PC-3 (cell line): ENCODE measurements at regions not wholly inside any gene's neighbourhood (a gene's known extent, or its start where the extent isn't known, plus 50 kb on each side); places are given as distances from the start of the nearest gene placed in this dataset.

Source experiments
- ATAC-seq: fragments of 200-7000 bp; cut with Tn5 transposase; 2 replicates; pipeline ENCODE4 v1.9.1; 2020; ENCODE audit warnings: mild to moderate bottlenecking, moderate library complexity
- BruUV-seq: library from RNA; stranded (reverse); fragments of 400-500 nt; replicated peaks from 2 replicates; lab custom pipeline; 2021; lab: Mats Ljungman, UMichigan
- CTCF ChIA-PET: fragments of 300-600 bp; sonication (Branson Sonifier 250); formaldehyde crosslinking; loops from one replicate; lab custom pipeline; 2022; ENCODE audit warnings: antibody characterized with exemption; lab: Charles Lee
- POLR2A ChIA-PET: fragments of 300-600 bp; sonication (Branson Sonifier 250); formaldehyde crosslinking; loops from one replicate; lab custom pipeline; 2022; ENCODE audit warnings: antibody characterized with exemption; ENCODE audit not compliant: unreplicated experiment; lab: Charles Lee
- DNase-seq: peaks from one replicate; pipeline ENCODE4 v3.0.0-alpha.2; 2015
- H2AFZ ChIP-seq: fragments of 300-600 bp; sonication (generic); 2 replicates; pipeline ENCODE4 v1.6.0; 2016; ENCODE audit warnings: antibody characterized with exemption, low read length
- H3F3A ChIP-seq: fragments of 300-600 bp; sonication (generic); one replicate; pipeline ENCODE4 v1.6.0; 2017; ENCODE audit warnings: antibody characterized with exemption, low read length, control low read depth, mild to moderate bottlenecking; ENCODE audit not compliant: unreplicated experiment
- H3K27ac ChIP-seq: fragments of 300-600 bp; sonication (generic); 2 replicates; pipeline ENCODE4 v1.5.1; 2016; ENCODE audit warnings: mild to moderate bottlenecking, low read length
- H3K27me3 ChIP-seq: fragments of 300-600 bp; sonication (generic); 2 replicates; pipeline ENCODE4 v1.6.1; 2016; ENCODE audit warnings: low read length, mixed read lengths
- H3K36me3 ChIP-seq: fragments of 300-600 bp; sonication (generic); 2 replicates; pipeline ENCODE4 v1.6.1; 2016; ENCODE audit warnings: low read depth, mixed run types, low read length, mixed read lengths
- H3K4me1 ChIP-seq: fragments of 300-600 bp; sonication (generic); 2 replicates; pipeline ENCODE4 v1.5.1; 2016; ENCODE audit warnings: low read length; ENCODE audit not compliant: insufficient read depth
- H3K4me2 ChIP-seq: fragments of 300-600 bp; sonication (generic); 2 replicates; pipeline ENCODE4 v1.6.0; 2016; ENCODE audit warnings: low read length
- H3K4me3 ChIP-seq: fragments of 300-600 bp; sonication (generic); 2 replicates; pipeline ENCODE4 v1.5.1; 2016; ENCODE audit warnings: mild to moderate bottlenecking, low read length, mixed read lengths
- H3K79me2 ChIP-seq: fragments of 300-600 bp; sonication (generic); 2 replicates; pipeline ENCODE4 v1.6.1; 2017; ENCODE audit warnings: low read length, mixed read lengths
- H3K9ac ChIP-seq: fragments of 300-600 bp; sonication (generic); 2 replicates; pipeline ENCODE4 v1.6.0; 2016; ENCODE audit warnings: mild to moderate bottlenecking, low read length
- H3K9me2 ChIP-seq: fragments of 300-600 bp; sonication (generic); replicated peaks from 2 replicates; pipeline ENCODE4 v1.6.1; 2016; ENCODE audit warnings: mixed run types, low read length, mixed read lengths
- H3K9me3 ChIP-seq: fragments of 300-600 bp; sonication (generic); 2 replicates; pipeline ENCODE4 v1.6.1; 2016; ENCODE audit warnings: low read length, mixed read lengths
- H4K20me1 ChIP-seq: fragments of 300-600 bp; sonication (generic); 2 replicates; pipeline ENCODE4 v1.6.1; 2016; ENCODE audit warnings: low read length, mixed read lengths
- EZH2 ChIP-seq: fragments of 300-600 bp; sonication (generic); IDR thresholded peaks from one replicate; pipeline ENCODE4 v1.6.1; 2017; ENCODE audit warnings: antibody characterized with exemption, mild to moderate bottlenecking, low read length; ENCODE audit not compliant: unreplicated experiment
- EZH2phosphoT487 ChIP-seq: fragments of 300-600 bp; sonication (generic); IDR thresholded peaks from 2 replicates; pipeline ENCODE4 v1.6.1; 2018; ENCODE audit warnings: mild to moderate bottlenecking, antibody characterized with exemption, low read length, borderline replicate concordance
- intact Hi-C: fragments of 100-400 bp; cut with micrococcal nuclease; formaldehyde crosslinking; loops from 2 replicates; pipeline ENCODE4 v1.9.0; 2023
- TF ChIP-seq, protein P1 (sequence below): fragments of 300-600 bp; sonication (generic); conservative IDR thresholded peaks from 2 replicates; pipeline ENCODE4 v1.5.1; 2017; ENCODE audit warnings: antibody characterized with exemption, low read depth, mild to moderate bottlenecking, low read length

GRCh38 chr3:87996882-87997281 is 61.9 kb downstream of the CGGBP1 start:
- POLR2A ChIA-PET = no interaction called here
- intact Hi-C loops = no loop called here
- H2AFZ ChIP-seq = no peak overlapping the region
- H3K9me3 ChIP-seq = no peaks in the 10 kb centered on the region
- H3K4me3 ChIP-seq = no peak overlapping the region
- no peak overlapping the region for H3K27ac ChIP-seq
- TF ChIP-seq EZH2 = no peak
- TF ChIP-seq, protein P1, sequence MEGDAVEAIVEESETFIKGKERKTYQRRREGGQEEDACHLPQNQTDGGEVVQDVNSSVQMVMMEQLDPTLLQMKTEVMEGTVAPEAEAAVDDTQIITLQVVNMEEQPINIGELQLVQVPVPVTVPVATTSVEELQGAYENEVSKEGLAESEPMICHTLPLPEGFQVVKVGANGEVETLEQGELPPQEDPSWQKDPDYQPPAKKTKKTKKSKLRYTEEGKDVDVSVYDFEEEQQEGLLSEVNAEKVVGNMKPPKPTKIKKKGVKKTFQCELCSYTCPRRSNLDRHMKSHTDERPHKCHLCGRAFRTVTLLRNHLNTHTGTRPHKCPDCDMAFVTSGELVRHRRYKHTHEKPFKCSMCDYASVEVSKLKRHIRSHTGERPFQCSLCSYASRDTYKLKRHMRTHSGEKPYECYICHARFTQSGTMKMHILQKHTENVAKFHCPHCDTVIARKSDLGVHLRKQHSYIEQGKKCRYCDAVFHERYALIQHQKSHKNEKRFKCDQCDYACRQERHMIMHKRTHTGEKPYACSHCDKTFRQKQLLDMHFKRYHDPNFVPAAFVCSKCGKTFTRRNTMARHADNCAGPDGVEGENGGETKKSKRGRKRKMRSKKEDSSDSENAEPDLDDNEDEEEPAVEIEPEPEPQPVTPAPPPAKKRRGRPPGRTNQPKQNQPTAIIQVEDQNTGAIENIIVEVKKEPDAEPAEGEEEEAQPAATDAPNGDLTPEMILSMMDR = no peak
- TF ChIP-seq EZH2phosphoT487 = no peak
- H3K36me3 ChIP-seq = no peaks in the 10 kb centered on the region
- no peaks in the 10 kb centered on the region for H3K79me2 ChIP-seq
- no peaks in the 10 kb centered on the region for H3K9me2 ChIP-seq
- H3K4me2 ChIP-seq = no peak overlapping the region
- no peaks in the 10 kb centered on the region for H3K27me3 ChIP-seq
- H4K20me1 ChIP-seq = no peaks in the 10 kb centered on the region
- no peak overlapping the region for H3K9ac ChIP-seq
- H3F3A ChIP-seq = no peaks in the 10 kb centered on the region
- BruUV-seq = no TSS peak
- CTCF ChIA-PET = no interaction called here
- ATAC-seq (no peak), DNase-seq (no peak)
- H3K4me1 ChIP-seq = peaks cover 8% of the 10 kb centered on the region

GRCh38 chr3:87993566-87993965 is 65.2 kb downstream of the CGGBP1 start:
- intact Hi-C loops = no loop called here

GRCh38 chr3:87987952-87988351 is 70.9 kb downstream of the CGGBP1 start:
- no peaks in the 10 kb centered on the region for H3K36me3 ChIP-seq
- H3K4me3 ChIP-seq = no peak overlapping the region
- no peak overlapping the region for H2AFZ ChIP-seq
- H4K20me1 ChIP-seq = no peaks in the 10 kb centered on the region
- H3K27me3 ChIP-seq = no peaks in the 10 kb centered on the region
- ChIA-PET POLR2A (no interaction called here), CTCF (no interaction called here)
- no peak overlapping the region for H3K9ac ChIP-seq
- H3K4me1 ChIP-seq = peaks cover 6% of the 10 kb centered on the region
- TF ChIP-seq, protein P1 = no peak
- no peak for TF ChIP-seq EZH2
- no peaks in the 10 kb centered on the region for H3F3A ChIP-seq
- no peaks in the 10 kb centered on the region for H3K9me3 ChIP-seq
- BruUV-seq = no TSS peak
- no peaks in the 10 kb centered on the region for H3K79me2 ChIP-seq
- intact Hi-C loops = no loop called here
- no peak overlapping the region for H3K27ac ChIP-seq
- no peak for ATAC-seq
- no peak for DNase-seq
- no peak overlapping the region for H3K4me2 ChIP-seq
- H3K9me2 ChIP-seq = no peaks in the 10 kb centered on the region

More at GRCh38 chr3:87993566-87993965, 65.2 kb downstream of the CGGBP1 start:
- Histone ChIP-seq H3F3A (no peaks in the 10 kb centered on the region), H3K27me3 (no peaks in the 10 kb centered on the region), H3K4me2 (no peak overlapping the region), H3K79me2 (no peaks in the 10 kb centered on the region), H3K9ac (no peak overlapping the region), H3K4me1 (peaks cover 8% of the 10 kb centered on the region), H3K4me3 (no peak overlapping the region), H3K36me3 (no peaks in the 10 kb centered on the region), H2AFZ (no peak overlapping the region), H4K20me1 (no peaks in the 10 kb centered on the region), H3K27ac (no peak overlapping the region), H3K9me3 (no peaks in the 10 kb centered on the region), H3K9me2 (no peaks in the 10 kb centered on the region)
- CTCF ChIA-PET = no interaction called here
- DNase-seq (no peak), ATAC-seq (no peak)
- POLR2A ChIA-PET = no interaction called here
- TF ChIP-seq, protein P1 = no peak
- no peak for TF ChIP-seq EZH2phosphoT487
- no peak for TF ChIP-seq EZH2
- BruUV-seq = no TSS peak
